Dermis blood vessel endothelial cell (primary cell): ENCODE measurements at regions not wholly inside any gene's neighbourhood (a gene's known extent, or its start where the extent isn't known, plus 50 kb on each side); places are given as distances from the start of the nearest gene placed in this dataset.

Source experiments
- DNase-seq: peaks from one replicate; pipeline ENCODE4 v3.0.0; 2010

GRCh38 chr16:86683441-86684194 lies 105.3 kb downstream of the FOXL1 start:
- no peak for DNase-seq

DNA sequence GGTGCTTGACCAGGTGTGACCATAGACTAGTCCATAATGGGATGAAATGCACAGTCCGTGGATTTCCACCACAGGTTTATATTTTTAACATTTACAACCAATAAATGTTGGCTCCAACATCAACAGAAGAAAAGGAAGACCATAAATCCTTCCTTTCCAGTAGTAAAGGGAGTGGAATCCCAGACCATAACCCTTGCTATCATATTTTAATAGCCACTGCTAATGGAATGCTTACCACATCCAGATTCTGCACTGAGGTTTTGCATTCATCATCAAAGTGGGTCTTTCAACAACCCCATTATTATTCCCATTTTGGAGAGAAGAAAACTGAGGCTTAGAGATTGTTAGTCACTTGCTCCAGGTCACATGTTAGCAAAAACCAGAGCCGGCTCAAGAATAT lies 106.7 kb downstream of the FOXL1 start:
- DNase-seq: no peak

DNA sequence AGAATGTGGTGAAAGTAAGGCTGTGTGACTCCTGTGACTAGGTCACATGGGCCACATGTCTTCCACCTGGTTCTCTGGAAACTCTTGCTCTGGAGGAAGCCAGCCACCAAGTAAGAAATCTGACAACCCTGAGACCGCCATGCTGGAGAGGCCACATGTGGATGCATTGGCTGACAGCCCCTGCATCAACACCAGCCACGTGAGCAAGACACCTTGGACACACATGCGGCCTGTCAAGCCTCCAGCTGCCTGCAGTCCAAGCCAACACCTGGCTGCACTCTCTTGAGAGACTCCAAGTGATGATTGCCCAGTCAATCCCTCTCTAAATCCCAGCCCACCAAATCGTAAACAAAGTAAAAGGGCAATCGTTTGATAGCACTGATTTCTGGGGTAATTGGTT lies 112.6 kb downstream of the FOXL1 start:
- DNase-seq: no peak

GRCh38 chr16:86692426-86692825 lies 114.1 kb downstream of the FOXL1 start:
- no peak for DNase-seq

DNA sequence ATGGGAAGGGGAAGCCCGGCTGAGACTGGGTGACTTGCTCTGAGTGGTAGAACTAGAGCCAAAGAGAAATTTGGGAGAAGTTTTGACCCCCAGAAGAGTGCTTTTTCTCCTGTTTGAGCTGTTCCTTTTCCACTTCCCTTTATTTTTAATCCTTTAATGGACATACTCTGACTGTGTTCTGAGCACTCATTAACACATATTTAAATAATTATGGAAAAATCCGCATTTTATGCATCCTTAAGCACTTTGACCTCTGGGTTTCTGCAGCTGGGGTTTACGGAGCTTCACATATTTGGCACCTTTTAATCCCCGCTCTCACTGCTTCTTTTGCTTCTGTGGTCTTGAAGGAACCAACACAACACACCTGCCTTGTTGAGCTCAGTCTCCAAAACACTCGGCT lies 114.7 kb downstream of the FOXL1 start:
- DNase-seq: no peak

GRCh38 chr16:86697715-86698114 lies 119.4 kb downstream of the FOXL1 start:
- DNase-seq: peak; percentile 47

DNA sequence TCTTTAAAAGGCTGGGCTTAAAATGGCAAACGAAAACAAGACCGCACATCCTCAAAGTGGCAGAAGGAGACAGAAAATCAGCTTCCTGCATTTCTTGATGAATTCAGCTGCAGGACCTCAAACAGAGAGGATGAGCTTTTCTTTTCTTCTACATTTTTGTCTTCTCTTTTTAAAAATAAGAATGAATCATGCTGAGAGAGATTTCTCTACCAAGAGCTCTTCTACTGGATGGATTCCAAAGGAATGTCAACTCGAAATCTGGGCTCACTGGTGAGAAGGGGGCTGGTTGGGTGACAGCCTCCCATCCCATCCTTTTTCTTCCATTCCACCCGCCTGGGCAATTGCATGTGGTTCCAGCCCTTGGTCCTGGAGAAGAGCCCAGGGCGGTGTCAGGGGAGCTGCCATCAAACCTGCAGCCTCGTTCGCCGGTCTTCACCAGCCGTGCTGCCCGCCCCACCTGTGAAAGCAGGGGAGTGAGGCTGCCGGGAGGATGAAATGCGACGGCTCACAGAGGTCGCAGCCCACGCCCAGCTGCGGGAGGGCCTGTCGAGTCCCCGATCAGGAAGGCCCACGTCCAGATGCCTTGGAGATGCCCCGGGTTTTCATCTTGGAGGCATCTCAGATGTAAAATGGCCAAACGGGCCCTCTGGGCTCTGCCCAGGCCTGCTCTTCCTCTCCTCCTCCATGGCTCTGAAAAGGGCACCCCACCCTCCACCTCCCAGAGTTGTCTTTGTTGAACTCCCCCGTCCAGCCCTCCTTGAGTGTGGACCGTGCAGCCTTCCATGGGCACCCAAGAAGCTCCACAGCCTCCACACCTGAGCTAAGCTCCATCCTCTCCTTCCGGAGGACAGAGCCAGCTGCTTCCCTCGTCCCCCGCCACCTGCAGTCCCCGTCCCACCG lies 121.9 kb downstream of the FOXL1 start:
- no peak for DNase-seq

DNA sequence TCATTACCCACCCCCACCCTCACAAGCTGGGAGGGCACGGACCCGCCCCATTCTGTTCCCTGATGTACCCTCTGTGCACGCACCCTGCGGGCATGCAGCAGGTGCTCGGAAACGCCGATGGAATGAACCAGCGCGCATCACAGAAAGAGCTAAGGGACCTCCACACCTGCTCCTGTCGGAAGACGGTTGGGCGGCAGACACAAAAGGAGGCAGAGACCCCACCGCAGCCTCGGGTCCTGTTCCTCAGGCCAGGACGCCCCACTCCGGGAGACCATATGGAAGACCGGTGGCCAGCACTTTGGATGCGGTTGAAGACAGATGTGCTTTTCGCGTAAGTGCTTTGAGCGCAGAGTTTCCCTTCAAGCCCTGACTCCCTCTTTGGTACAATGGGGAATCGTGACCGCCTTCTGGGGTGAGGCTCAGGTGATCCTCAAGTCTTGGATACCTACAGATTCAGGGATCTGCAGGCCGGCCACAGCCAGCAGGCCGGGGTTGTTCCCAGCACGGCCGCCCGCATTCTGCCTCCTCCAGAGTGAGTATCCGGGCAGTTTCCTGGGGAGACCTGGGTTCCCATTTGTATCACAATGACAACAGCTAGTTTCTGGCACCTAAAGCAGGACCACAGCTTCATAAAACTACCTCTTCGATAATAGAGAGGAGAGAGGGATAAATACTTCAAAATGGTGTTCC lies 123.1 kb downstream of the FOXL1 start:
- DNase-seq: no peak

GRCh38 chr16:86702824-86703588 lies 124.7 kb downstream of the FOXL1 start:
- DNase-seq: no peak

GRCh38 chr16:86704516-86704915 lies 126.2 kb downstream of the FOXL1 start:
- no peak for DNase-seq

DNA sequence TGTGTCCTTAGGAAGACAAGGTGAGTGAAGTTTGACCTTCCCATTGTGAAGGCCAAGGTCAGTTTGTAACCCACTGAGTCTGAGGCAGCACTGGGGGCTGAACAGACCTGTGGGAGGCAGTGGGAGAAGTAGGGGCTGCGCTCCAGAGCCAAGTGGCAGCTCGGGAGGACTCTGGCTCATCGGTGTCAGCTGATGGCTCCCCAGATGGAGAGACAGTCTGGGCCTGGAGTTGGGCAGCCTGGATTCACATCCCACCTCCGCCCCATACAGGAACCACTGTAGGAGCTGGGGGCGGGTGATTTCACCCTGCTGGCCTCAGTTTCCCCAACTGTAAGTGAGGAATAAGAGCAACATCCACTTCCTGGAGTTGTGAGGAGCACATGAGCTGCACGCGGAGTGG lies 128.4 kb downstream of the FOXL1 start:
- no peak for DNase-seq

DNA sequence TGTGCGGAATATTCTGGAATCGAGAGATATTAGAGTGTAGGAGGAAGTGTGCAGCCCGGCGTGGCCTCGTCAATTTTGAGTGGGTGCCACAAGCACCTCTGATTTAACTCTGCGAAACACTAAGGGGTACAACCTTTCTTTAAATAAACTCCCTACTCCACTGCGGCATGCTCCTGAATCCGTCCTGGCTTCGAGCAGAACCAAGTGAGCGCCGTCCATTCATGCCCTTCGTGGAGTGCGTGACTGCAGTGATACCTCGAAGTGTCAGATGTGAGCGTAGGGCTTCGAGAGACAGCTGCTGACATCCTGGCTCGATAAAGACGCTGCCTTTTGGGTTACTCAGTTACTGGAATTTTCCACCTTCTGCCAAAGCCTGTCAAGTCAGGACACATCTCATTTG lies 128.8 kb downstream of the FOXL1 start:
- no peak for DNase-seq

GRCh38 chr16:86707581-86707980 lies 129.2 kb downstream of the FOXL1 start:
- no peak for DNase-seq

DNA sequence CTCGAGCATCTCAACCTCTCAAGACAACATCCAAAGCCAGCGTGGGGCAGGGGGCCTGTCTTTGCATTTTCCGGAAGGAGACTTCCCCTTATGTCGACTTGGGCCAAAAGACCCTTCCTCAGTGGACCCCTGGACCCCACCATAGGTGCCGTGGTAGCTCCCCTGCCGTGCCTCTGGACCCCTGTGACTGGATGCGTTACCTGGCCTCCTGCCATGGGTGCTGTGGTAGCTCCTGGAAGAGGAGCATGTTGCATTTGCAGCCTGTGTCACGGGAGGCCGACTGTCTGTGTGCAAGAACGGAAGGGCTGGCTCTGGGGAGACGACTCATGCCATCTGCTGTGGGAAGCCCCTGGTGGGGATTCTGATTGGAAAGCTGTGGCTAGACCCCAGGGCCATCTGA lies 130.1 kb downstream of the FOXL1 start:
- DNase-seq: no peak

GRCh38 chr16:86709103-86709502 lies 130.8 kb downstream of the FOXL1 start:
- DNase-seq: no peak

GRCh38 chr16:86709902-86710601 lies 131.7 kb downstream of the FOXL1 start:
- DNase-seq: no peak

DNA sequence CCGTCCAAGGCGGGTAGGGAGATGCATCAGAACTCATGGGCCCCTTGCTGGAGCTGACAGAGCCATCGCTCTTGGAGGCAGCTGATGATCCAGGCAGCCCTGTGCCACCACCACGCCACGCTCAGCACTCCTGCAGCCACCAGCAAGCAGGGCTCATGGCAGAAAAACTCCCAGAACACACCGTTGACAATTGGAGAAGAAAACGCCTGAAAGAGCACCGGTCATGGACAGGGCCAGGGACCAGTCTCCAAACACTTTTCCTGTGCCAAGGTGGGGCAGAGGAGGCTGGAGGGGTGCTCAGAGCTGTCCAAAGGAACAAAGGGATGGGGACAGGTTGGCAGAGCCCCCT lies 132.2 kb downstream of the FOXL1 start:
- no peak for DNase-seq

DNA sequence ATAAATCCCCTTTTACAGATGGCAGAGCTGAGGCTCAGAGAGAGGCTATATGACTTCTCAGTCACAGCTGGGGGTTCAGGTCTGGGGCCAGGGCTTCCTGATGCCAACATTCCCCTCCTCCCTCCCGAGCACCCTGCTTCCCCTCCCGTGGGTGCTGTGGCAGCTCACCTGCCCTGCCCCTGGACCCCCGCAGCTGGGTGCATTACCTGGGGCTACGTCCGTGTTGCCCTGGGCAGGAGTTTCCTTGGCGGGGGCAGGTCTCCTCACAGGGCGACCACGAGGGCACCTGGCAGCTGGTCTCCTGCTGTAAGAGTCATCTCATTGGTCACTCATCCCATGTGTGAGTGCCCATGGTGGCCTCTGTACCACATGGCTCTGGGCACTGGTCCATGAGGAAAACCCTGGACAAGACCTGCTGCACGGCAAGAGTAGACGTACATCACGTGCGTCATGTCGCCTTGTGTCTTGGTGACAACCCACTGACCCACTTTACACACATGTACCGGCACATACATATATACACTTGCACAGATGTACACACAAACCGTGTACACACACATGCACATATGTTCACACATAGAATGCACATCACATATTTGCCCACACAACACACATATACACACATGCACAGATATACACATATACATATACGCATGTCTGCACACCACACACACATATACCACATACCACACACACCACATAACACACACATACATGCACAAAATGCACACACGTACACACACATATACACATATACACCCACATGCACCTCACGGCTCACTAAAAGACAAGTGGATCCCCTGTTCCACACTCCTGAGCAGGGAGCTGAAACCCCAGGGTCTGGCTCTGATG lies 134.0 kb downstream of the FOXL1 start:
- no peak for DNase-seq

DNA sequence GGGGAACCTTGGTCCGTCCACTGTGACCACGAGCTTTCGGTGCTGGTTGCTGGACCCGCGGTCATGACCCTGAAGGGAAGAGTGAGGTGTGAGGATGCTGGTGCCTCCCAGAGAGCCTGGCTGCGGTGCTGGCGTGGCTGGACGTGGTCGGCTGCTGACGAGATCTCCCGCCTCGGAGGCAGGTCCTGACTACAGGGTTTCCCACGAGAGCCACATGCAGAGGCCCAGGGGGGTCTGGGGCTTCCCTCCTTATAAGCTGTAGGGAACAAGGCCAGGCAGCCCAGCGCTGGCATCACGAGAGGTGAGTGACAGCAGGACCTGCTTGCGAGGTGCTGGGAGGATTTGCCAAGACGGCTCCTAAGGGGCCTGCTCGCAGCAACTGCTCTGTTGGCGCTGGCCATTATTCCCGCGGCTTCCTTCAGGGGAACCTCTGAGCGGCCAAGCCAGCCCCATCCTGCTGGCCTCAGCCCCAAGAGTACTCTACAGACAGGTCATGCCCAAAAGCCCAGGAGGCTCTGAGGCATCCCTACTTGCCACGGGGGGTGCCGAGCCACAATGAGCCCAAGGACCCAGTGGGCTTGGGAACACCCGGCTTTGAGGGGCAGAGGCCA lies 134.8 kb downstream of the FOXL1 start:
- no peak for DNase-seq

DNA sequence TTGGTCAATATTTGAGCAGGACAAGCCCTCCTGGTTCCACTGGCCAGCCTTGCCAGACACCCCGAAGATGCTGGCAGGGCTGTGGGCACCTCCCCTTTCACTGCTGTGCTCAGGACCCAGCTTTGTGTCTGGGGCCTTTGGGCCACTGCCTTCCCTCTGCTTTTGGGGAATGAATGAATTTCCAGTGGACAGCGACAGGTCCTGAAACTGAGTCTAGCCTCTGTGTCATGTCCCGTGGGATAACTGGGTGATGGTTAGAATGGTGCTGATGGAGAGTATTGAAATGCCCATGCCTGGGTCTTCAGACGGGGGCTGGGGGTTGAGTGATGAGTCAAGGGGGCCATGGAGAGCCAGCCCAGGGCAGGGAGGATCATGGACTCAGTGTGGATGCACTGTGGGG lies 135.8 kb downstream of the FOXL1 start:
- DNase-seq: peak; percentile 6

GRCh38 chr16:86716649-86717048 lies 138.3 kb downstream of the FOXL1 start:
- no peak for DNase-seq
